GM13976 (cell line): ENCODE measurements at regions not wholly inside any gene's neighbourhood (a gene's known extent, or its start where the extent isn't known, plus 50 kb on each side); places are given as distances from the start of the nearest gene placed in this dataset.

Experiments
- DNase-seq: peaks from one replicate; pipeline ENCODE4 v3.0.0; 2012; ENCODE audit warnings: low spot score
- in situ Hi-C: fragments of 300-500 bp; cut with MboI; formaldehyde crosslinking; loops from one replicate; pipeline ENCODE4 v1.12.0; 2022; ENCODE audit warnings: low sequenced_read_pairs, mixed read lengths, inconsistent platforms; ENCODE audit not compliant: unreplicated experiment
- TF ChIP-seq, protein P1 (sequence below): IDR thresholded peaks from 2 replicates; pipeline ENCODE4 v1.5.1; 2012; ENCODE audit warnings: borderline replicate concordance, mild to moderate bottlenecking; ENCODE audit not compliant: insufficient read depth; ENCODE audit errors: extremely low read depth, missing control alignments, control extremely low read depth

DNA sequence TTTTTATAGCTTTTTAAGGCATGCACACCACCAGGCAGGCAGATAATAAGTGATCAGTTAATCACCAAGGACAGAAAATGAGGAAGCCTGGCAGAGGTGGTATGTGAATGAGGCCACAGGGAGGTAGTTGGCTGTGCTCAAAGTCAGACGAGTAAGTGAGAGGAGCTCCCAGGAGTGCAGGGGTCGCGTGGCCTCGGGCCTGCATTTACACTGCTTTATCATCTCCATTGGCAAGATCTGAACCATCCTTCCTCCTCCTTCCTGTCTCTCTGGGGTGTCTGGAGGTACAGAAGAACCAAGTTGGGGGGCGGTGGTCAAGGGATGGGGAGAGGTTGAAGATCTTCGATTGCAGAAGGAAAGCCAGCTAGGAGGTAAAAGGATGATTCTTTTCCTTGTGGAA, 320.1 kb downstream of the SOX9 start:
- TF ChIP-seq, protein P1, sequence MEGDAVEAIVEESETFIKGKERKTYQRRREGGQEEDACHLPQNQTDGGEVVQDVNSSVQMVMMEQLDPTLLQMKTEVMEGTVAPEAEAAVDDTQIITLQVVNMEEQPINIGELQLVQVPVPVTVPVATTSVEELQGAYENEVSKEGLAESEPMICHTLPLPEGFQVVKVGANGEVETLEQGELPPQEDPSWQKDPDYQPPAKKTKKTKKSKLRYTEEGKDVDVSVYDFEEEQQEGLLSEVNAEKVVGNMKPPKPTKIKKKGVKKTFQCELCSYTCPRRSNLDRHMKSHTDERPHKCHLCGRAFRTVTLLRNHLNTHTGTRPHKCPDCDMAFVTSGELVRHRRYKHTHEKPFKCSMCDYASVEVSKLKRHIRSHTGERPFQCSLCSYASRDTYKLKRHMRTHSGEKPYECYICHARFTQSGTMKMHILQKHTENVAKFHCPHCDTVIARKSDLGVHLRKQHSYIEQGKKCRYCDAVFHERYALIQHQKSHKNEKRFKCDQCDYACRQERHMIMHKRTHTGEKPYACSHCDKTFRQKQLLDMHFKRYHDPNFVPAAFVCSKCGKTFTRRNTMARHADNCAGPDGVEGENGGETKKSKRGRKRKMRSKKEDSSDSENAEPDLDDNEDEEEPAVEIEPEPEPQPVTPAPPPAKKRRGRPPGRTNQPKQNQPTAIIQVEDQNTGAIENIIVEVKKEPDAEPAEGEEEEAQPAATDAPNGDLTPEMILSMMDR: no peak
- in situ Hi-C loops: no loop called here

GRCh38 chr17:72441909-72442308, 321.1 kb downstream of the SOX9 start:
- in situ Hi-C loops: no loop called here
- no peak for DNase-seq
- TF ChIP-seq, protein P1: no peak

More for the DNA sequence above, 320.1 kb downstream of the SOX9 start:
- DNase-seq: no peak

DNA sequence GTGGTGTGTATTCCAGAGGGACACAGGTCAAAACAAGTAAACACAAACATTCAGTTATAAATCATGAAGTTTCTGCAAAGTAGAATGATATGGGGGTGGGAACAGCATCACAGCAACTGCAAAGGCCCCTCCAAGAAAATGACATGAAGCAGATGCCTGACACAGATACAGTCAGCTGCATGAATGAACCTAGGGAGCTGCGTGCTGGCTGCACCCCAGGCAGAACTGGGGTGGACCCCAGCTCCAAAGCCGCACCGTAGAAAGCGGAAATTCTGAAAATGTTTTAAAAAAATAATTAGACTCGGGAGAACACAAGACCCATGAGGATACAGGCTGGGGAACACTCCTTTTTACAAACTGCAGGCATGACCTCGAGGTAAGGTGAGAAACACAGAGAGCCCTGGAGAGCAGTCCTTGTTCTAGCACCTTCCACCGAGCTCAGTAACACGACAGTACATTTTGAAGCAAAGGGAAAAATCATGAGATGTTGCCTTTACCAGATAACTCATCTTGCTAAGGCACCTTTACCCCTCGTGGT, 323.8 kb downstream of the SOX9 start:
- TF ChIP-seq, protein P1: no peak
- in situ Hi-C loops: no loop called here

GRCh38 chr17:72445055-72445991, 324.5 kb downstream of the SOX9 start:
- TF ChIP-seq, protein P1: no peak
- no peak for DNase-seq
- in situ Hi-C loops: no loop called here

More for the DNA sequence above, 323.8 kb downstream of the SOX9 start:
- no peak for DNase-seq

DNA sequence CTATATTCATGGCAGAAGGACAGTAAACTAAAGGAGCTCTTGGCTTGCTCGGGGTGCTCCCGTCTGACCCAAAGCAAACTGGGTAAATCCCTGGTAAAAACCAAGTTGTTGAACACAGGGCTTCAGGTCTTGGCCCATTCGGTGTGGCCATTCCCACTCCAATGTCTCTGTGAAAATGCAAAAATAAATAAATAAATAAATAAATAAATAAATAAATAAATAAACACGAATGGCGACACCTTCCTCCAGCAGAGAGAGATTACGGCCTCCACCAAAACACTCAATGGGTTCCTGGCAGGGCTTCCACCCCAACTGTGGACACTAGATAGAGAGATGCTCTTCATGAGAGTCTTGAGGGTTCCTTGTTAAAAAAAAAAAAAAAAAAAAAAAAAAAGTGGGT, 325.3 kb downstream of the SOX9 start:
- in situ Hi-C loops: no loop called here
- TF ChIP-seq, protein P1: no peak

DNA sequence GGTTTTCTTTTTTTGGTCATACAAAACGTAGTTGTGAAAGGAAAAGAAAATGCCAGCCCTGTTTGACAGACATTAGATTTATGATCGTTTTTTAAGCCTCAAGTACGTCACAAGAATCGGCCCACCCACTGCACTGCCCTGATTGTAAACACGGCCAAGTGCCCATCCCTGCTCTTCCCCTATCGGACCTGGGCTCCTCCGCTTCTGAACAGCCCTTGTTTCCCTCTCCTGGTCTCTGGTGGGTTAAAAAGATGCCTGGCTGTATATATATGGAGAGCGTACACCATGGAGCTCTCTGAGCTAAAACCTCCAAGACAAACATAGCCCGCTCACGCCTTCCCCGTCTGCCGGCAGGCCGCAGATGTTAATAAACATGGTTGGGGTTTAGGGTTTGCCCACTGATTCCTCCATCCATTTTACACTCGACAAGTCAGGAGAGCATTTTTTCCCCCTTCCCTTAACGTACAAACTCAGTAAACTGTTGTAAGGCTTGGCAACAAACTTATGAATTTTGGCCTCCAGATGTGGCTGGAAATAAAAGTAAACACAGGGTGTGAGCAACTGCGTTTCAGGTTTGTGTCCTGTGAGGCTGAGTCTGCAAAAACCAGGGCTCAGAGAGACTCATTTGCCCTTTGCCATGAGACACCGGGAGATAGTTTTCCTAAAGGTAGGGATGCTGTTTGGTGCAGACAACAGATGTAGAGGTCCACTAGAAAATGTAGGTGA, 325.9 kb downstream of the SOX9 start:
- no peak for DNase-seq
- TF ChIP-seq, protein P1: no peak
- in situ Hi-C loops: no loop called here

More for the DNA sequence above, 325.3 kb downstream of the SOX9 start:
- no peak for DNase-seq
